Keratinocyte (primary cell): ENCODE measurements at regions not wholly inside any gene's neighbourhood (a gene's known extent, or its start where the extent isn't known, plus 50 kb on each side); places are given as distances from the start of the nearest gene placed in this dataset.
"Not testable (repeated sequence)": the region's sequence is repeated elsewhere in the genome, so short reads cannot be mapped to it uniquely, and the experiment has no call there.

Experiments
- DNase-seq: peaks from one replicate; pipeline ENCODE4 v3.0.0-alpha.2; 2011; ENCODE audit warnings: low read depth, missing footprints, low spot score
- FAIRE-seq: peaks from 2 replicates; lab custom pipeline; 2011; peaks lifted over from hg19 to GRCh38; lab: Jason Lieb, UNC
- H2AFZ ChIP-seq: 2 replicates; pipeline ENCODE4 v1.6.0; 2012; ENCODE audit warnings: low read length, control low read depth, inconsistent platforms; ENCODE audit not compliant: control insufficient read depth
- H3K27ac ChIP-seq: 2 replicates; pipeline ENCODE4 v1.5.1; 2011; ENCODE audit warnings: low read length; ENCODE audit not compliant: control insufficient read depth, insufficient read depth
- H3K27me3 ChIP-seq: 3 replicates; pipeline ENCODE4 v1.6.0; 2011; ENCODE audit warnings: low read length; ENCODE audit not compliant: control insufficient read depth, insufficient read depth; ENCODE audit errors: extremely low read depth
- H3K36me3 ChIP-seq, 2 experiments: 2 replicates in 1 of 2; 3 replicates in 1 of 2; pipeline ENCODE4 v1.5.1; 2011; ENCODE audit warnings: low read length in 2 of 2, mild to moderate bottlenecking in 1 of 2; ENCODE audit not compliant: control insufficient read depth in 2 of 2, insufficient read depth in 2 of 2; ENCODE audit errors: extremely low read depth in 1 of 2
- H3K4me1 ChIP-seq: 3 replicates; pipeline ENCODE4 v1.5.1; 2011; ENCODE audit warnings: low read length; ENCODE audit not compliant: control insufficient read depth, insufficient read depth; ENCODE audit errors: extremely low read depth
- H3K4me2 ChIP-seq: 3 replicates; pipeline ENCODE4 v1.6.0; 2011; ENCODE audit warnings: low read depth, low read length; ENCODE audit not compliant: control insufficient read depth, insufficient read depth; ENCODE audit errors: extremely low read depth
- H3K4me3 ChIP-seq, 3 experiments: fragments of 200-600 bp in 1 of 3; sonication (generic) in 1 of 3; 2 replicates in 2 of 3; 3 replicates in 1 of 3; pipeline ENCODE4 v1.5.1; 2011 to 2016; ENCODE audit warnings: low read length in 3 of 3, mild to moderate bottlenecking in 3 of 3, control low read depth in 2 of 3, inconsistent platforms in 1 of 3, low read depth in 1 of 3, mixed read lengths in 1 of 3, mixed run types in 1 of 3, moderate library complexity in 1 of 3; ENCODE audit not compliant: control insufficient read depth in 2 of 3, insufficient read depth in 2 of 3; ENCODE audit errors: extremely low read depth in 1 of 3
- H3K79me2 ChIP-seq: 2 replicates; pipeline ENCODE4 v1.6.0; 2012; ENCODE audit warnings: low read length; ENCODE audit not compliant: control insufficient read depth, insufficient read depth
- H3K9ac ChIP-seq: 3 replicates; pipeline ENCODE4 v1.6.0; 2011; ENCODE audit warnings: low read length; ENCODE audit not compliant: control insufficient read depth, insufficient read depth; ENCODE audit errors: extremely low read depth
- H3K9me1 ChIP-seq: 3 replicates; pipeline ENCODE4 v1.6.0; 2011; ENCODE audit warnings: low read length; ENCODE audit not compliant: control insufficient read depth, insufficient read depth; ENCODE audit errors: extremely low read depth
- H3K9me3 ChIP-seq: 2 replicates; pipeline ENCODE4 v1.5.1; 2012; ENCODE audit warnings: low read depth, low read length; ENCODE audit not compliant: control insufficient read depth
- H4K20me1 ChIP-seq: 3 replicates; pipeline ENCODE4 v1.6.0; 2011; ENCODE audit warnings: low read length; ENCODE audit not compliant: control insufficient read depth, insufficient read depth; ENCODE audit errors: extremely low read depth
- CTCF ChIP-seq, 3 experiments: IDR thresholded peaks in 1 of 3; conservative IDR thresholded peaks in 1 of 3; optimal IDR thresholded peaks in 1 of 3; 2 replicates in 2 of 3; 3 replicates in 1 of 3; pipeline versions ENCODE3 to v1.5.1; 2011; ENCODE audit warnings: low read length in 3 of 3, mild to moderate bottlenecking in 3 of 3, moderate library complexity in 2 of 3, control low read depth in 1 of 3, inconsistent platforms in 1 of 3; ENCODE audit not compliant: insufficient read depth in 2 of 3; ENCODE audit errors: extremely low read depth in 1 of 3
- EZH2 ChIP-seq: IDR thresholded peaks from one replicate; pipeline ENCODE4 v1.6.1; 2012; ENCODE audit warnings: inconsistent platforms, mild to moderate bottlenecking, low read length, moderate library complexity
- dilution Hi-C: fragments of 300-500 bp; cut with MboI; formaldehyde crosslinking; loops from one replicate; pipeline ENCODE4 v1.7.0; 2020; ENCODE audit warnings: low sequenced_read_pairs; ENCODE audit not compliant: extremely low pct_ligation_motif_present

- Histone ChIP-seq H3K9ac (no peak overlapping the region), H3K4me1 (no peaks in the 10 kb centered on the region), H3K36me3 (no peaks in the 10 kb centered on the region), H3K9me1 (no peaks in the 10 kb centered on the region), H3K27ac (no peak overlapping the region), H4K20me1 (no peaks in the 10 kb centered on the region), H3K4me3 (no peak overlapping the region), H3K9me3 (no peaks in the 10 kb centered on the region), H3K27me3 (no peaks in the 10 kb centered on the region), H2AFZ (no peak overlapping the region), H3K4me2 (no peak overlapping the region), H3K79me2 (no peaks in the 10 kb centered on the region)
- TF ChIP-seq CTCF (optimal IDR thresholded peaks at IDR 0.05 in 1 of 3, IDR thresholded peaks at IDR 0.05 in 1 of 3, conservative IDR thresholded peaks at IDR 0.05 in 1 of 3; ENCODE audit: extremely low read depth in 1 of 3, insufficient read depth in 2 of 3, low read length in 3 of 3) = no peak
- no peak for TF ChIP-seq EZH2
- DNase-seq (no peak), FAIRE-seq (no peak)
- dilution Hi-C loops = no loop called here
Measured at GRCh38 chr21:16216288-16216962, 486.6 kb downstream of the USP25 start.

- Histone ChIP-seq H3K36me3 (no peaks in the 10 kb centered on the region), H3K9ac (no peak overlapping the region), H3K4me3 (no peak overlapping the region), H3K4me1 (no peaks in the 10 kb centered on the region), H3K27ac (no peak overlapping the region), H2AFZ (no peak overlapping the region), H3K27me3 (no peaks in the 10 kb centered on the region), H4K20me1 (no peaks in the 10 kb centered on the region), H3K9me3 (no peaks in the 10 kb centered on the region), H3K9me1 (no peaks in the 10 kb centered on the region), H3K79me2 (no peaks in the 10 kb centered on the region), H3K4me2 (no peak overlapping the region)
- TF ChIP-seq CTCF (optimal IDR thresholded peaks at IDR 0.05 in 1 of 3, IDR thresholded peaks at IDR 0.05 in 1 of 3, conservative IDR thresholded peaks at IDR 0.05 in 1 of 3; ENCODE audit: extremely low read depth in 1 of 3, insufficient read depth in 2 of 3, low read length in 3 of 3) = no peak
- TF ChIP-seq EZH2 = no peak
- DNase-seq (no peak), FAIRE-seq (no peak)
- dilution Hi-C loops = no loop called here
Measured at GRCh38 chr21:16218682-16219343, 489.0 kb downstream of the USP25 start.

GRCh38 chr21:16224756-16225155 lies 495.0 kb downstream of the USP25 start:
- H3K4me3 ChIP-seq, FAIRE-seq, H3K79me2 ChIP-seq, H3K9me3 ChIP-seq, H3K4me2 ChIP-seq, H3K36me3 ChIP-seq, H3K9ac ChIP-seq, H3K4me1 ChIP-seq, dilution Hi-C loops, H3K27me3 ChIP-seq, H2AFZ ChIP-seq, DNase-seq, H3K9me1 ChIP-seq, H3K27ac ChIP-seq, H4K20me1 ChIP-seq: not testable (repeated sequence)
